WTC11 (cell line): ENCODE measurements at regions not wholly inside any gene's neighbourhood (a gene's known extent, or its start where the extent isn't known, plus 50 kb on each side); places are given as distances from the start of the nearest gene placed in this dataset.

Source experiments
- ATAC-seq: fragments of 200-7000 bp; cut with Tn5 transposase; 2 replicates; pipeline ENCODE4 v1.10.0; 2021; ENCODE audit warnings: mild to moderate bottlenecking, moderate library complexity
- CTCF ChIA-PET: fragments of 300-600 bp; sonication (Branson Sonifier 250); formaldehyde crosslinking; loops from one replicate; lab custom pipeline; 2021; ENCODE audit warnings: antibody characterized with exemption; lab: Charles Lee
- POLR2A ChIA-PET: fragments of 350-600 bp; sonication (Branson Sonifier 250); formaldehyde crosslinking; loops from one replicate; lab custom pipeline; 2021; ENCODE audit warnings: antibody characterized with exemption; lab: Charles Lee
- DNase-seq: peaks from one replicate; pipeline ENCODE4 v3.0.0; 2021; ENCODE audit warnings: low spot score
- H3K27ac Mint-ChIP-seq: 2 replicates; pipeline ENCODE4 v1.8.0; 2021; ENCODE audit warnings: mixed read lengths
- H3K27me3 Mint-ChIP-seq: 2 replicates; pipeline ENCODE4 v1.8.0; 2021; ENCODE audit warnings: low read depth, mild to moderate bottlenecking, moderate library complexity, mixed read lengths
- H3K36me3 Mint-ChIP-seq: 2 replicates; pipeline ENCODE4 v1.8.0; 2021; ENCODE audit warnings: mixed read lengths
- H3K4me1 Mint-ChIP-seq: 2 replicates; pipeline ENCODE4 v1.8.0; 2022; ENCODE audit warnings: mixed read lengths
- H3K4me3 Mint-ChIP-seq: 2 replicates; pipeline ENCODE4 v1.8.0; 2021; ENCODE audit warnings: mild to moderate bottlenecking, moderate library complexity, mixed read lengths
- H3K9me3 Mint-ChIP-seq: 2 replicates; pipeline ENCODE4 v1.8.0; 2021; ENCODE audit warnings: mixed read lengths
- CREM ChIP-seq: sonication (generic); formaldehyde crosslinking; IDR thresholded peaks from 2 replicates; pipeline ENCODE4 v1.8.1; 2022; ENCODE audit warnings: mild to moderate bottlenecking, missing genetic modification reagents, moderate library complexity
- CTCF ChIP-seq: fragments of 200-600 bp; IDR thresholded peaks from 2 replicates; pipeline ENCODE4 v1.8.0; 2022; ENCODE audit warnings: antibody characterized with exemption
- ERG ChIP-seq: fragments of 250-450 bp; sonication (Bioruptor Pico); IDR thresholded peaks from 2 replicates; pipeline ENCODE4 v1.8.0; 2021; ENCODE audit warnings: mild to moderate bottlenecking
- ESRRA ChIP-seq: sonication (generic); formaldehyde crosslinking; IDR thresholded peaks from 2 replicates; pipeline ENCODE4 v1.8.1; 2022; ENCODE audit warnings: mild to moderate bottlenecking, missing genetic modification reagents, borderline replicate concordance
- HMGA2 ChIP-seq: fragments of 250-450 bp; sonication (Bioruptor Pico); IDR thresholded peaks from 2 replicates; pipeline ENCODE4 v1.4.0; 2021; ENCODE audit warnings: mild to moderate bottlenecking, moderate library complexity
- IRF2 ChIP-seq: sonication (generic); formaldehyde crosslinking; IDR thresholded peaks from 2 replicates; pipeline ENCODE4 v1.8.0; 2022; ENCODE audit warnings: low read depth, missing genetic modification reagents, borderline replicate concordance
- NFE2L1 ChIP-seq: sonication (generic); formaldehyde crosslinking; IDR thresholded peaks from 2 replicates; pipeline ENCODE4 v1.8.1; 2023; ENCODE audit warnings: missing genetic modification reagents
- NR2C2 ChIP-seq: sonication (generic); formaldehyde crosslinking; IDR thresholded peaks from 2 replicates; pipeline ENCODE4 v1.8.0; 2022; ENCODE audit warnings: mild to moderate bottlenecking, missing genetic modification reagents
- OVOL2 ChIP-seq: fragments of 250-450 bp; sonication (Bioruptor Pico); IDR thresholded peaks from 2 replicates; pipeline ENCODE4 v1.9.0; 2021; ENCODE audit warnings: mild to moderate bottlenecking, borderline replicate concordance
- PRDM15 ChIP-seq: sonication (generic); formaldehyde crosslinking; IDR thresholded peaks from 2 replicates; pipeline ENCODE4 v1.8.0; 2022; ENCODE audit warnings: missing genetic modification reagents
- PREB ChIP-seq: sonication (generic); formaldehyde crosslinking; IDR thresholded peaks from 2 replicates; pipeline ENCODE4 v1.8.1; 2022; ENCODE audit warnings: mild to moderate bottlenecking, missing genetic modification reagents, moderate library complexity, borderline replicate concordance
- RELA ChIP-seq: sonication (generic); formaldehyde crosslinking; IDR thresholded peaks from 2 replicates; pipeline ENCODE4 v1.8.1; 2022; ENCODE audit warnings: missing genetic modification reagents, mild to moderate bottlenecking, borderline replicate concordance
- RORB ChIP-seq: fragments of 250-450 bp; sonication (Bioruptor Pico); IDR thresholded peaks from 2 replicates; pipeline ENCODE4 v1.9.0; 2021; ENCODE audit warnings: mild to moderate bottlenecking
- USF1 ChIP-seq: sonication (generic); formaldehyde crosslinking; IDR thresholded peaks from 2 replicates; pipeline ENCODE4 v1.8.0; 2022; ENCODE audit warnings: mild to moderate bottlenecking, missing genetic modification reagents
- ZBTB43 ChIP-seq: sonication (generic); formaldehyde crosslinking; IDR thresholded peaks from 2 replicates; pipeline ENCODE4 v1.8.1; 2023; ENCODE audit warnings: mild to moderate bottlenecking, missing genetic modification reagents
- ZMAT4 ChIP-seq: fragments of 250-450 bp; sonication (Bioruptor Pico); IDR thresholded peaks from 2 replicates; pipeline ENCODE4 v1.9.0; 2021; ENCODE audit warnings: mild to moderate bottlenecking
- ZNF219 ChIP-seq: sonication (generic); formaldehyde crosslinking; IDR thresholded peaks from 2 replicates; pipeline ENCODE4 v1.8.0; 2023; ENCODE audit warnings: missing genetic modification reagents, mild to moderate bottlenecking, borderline replicate concordance
- ZNF281 ChIP-seq: sonication (generic); formaldehyde crosslinking; IDR thresholded peaks from 2 replicates; pipeline ENCODE4 v1.8.0; 2023; ENCODE audit warnings: mild to moderate bottlenecking, missing genetic modification reagents
- ZNF317 ChIP-seq: sonication (generic); formaldehyde crosslinking; IDR thresholded peaks from 2 replicates; pipeline ENCODE4 v1.8.1; 2023; ENCODE audit warnings: low read depth, mild to moderate bottlenecking, moderate library complexity, missing genetic modification reagents, borderline replicate concordance
- ZNF512 ChIP-seq: sonication (generic); formaldehyde crosslinking; IDR thresholded peaks from 2 replicates; pipeline ENCODE4 v1.8.1; 2022; ENCODE audit warnings: missing genetic modification reagents, borderline replicate concordance
- ZNF671 ChIP-seq: fragments of 250-450 bp; sonication (Bioruptor Pico); IDR thresholded peaks from 2 replicates; pipeline ENCODE4 v1.8.0; 2021; ENCODE audit warnings: mild to moderate bottlenecking

- TF ChIP-seq ZNF671 (CRISPR knock-in tag) (no peak), RELA (CRISPR knock-in tag) (no peak), CTCF (no peak), PREB (no peak), ZNF219 (CRISPR knock-in tag) (no peak), RORB (CRISPR knock-in tag) (no peak), NFE2L1 (CRISPR knock-in tag) (no peak)
Observed at GRCh38 chr3:28768439-28768838, 419.8 kb upstream of the AZI2 start (continued).

GRCh38 chr3:28777806-28778475 is 429.3 kb upstream of the AZI2 start:
- no peak overlapping the region for H3K27ac Mint-ChIP-seq
- H3K36me3 Mint-ChIP-seq: peaks cover 3% of the 10 kb centered on the region
- H3K27me3 Mint-ChIP-seq: no peaks in the 10 kb centered on the region
- no peak for DNase-seq
- CTCF ChIA-PET: no interaction called here
- no peak for ATAC-seq
- no peaks in the 10 kb centered on the region for H3K4me1 Mint-ChIP-seq
- POLR2A ChIA-PET: no interaction called here
- no peak overlapping the region for H3K4me3 Mint-ChIP-seq
- peaks cover 15% of the 10 kb centered on the region for H3K9me3 Mint-ChIP-seq
- TF ChIP-seq NR2C2 (CRISPR knock-in tag) (no peak), USF1 (CRISPR knock-in tag) (no peak), ZNF219 (CRISPR knock-in tag) (no peak), OVOL2 (no peak), RORB (CRISPR knock-in tag) (no peak), ERG (no peak), IRF2 (CRISPR knock-in tag) (no peak), ZBTB43 (CRISPR knock-in tag) (no peak), CREM (CRISPR knock-in tag) (no peak), ZNF281 (no peak), HMGA2 (CRISPR knock-in tag) (no peak), ESRRA (CRISPR knock-in tag) (no peak), ZNF317 (CRISPR knock-in tag) (no peak), ZMAT4 (CRISPR knock-in tag) (no peak), ZNF512 (CRISPR knock-in tag) (no peak), PRDM15 (no peak)
